Neural cell (in vitro differentiated cells): ENCODE measurements at regions not wholly inside any gene's neighbourhood (a gene's known extent, or its start where the extent isn't known, plus 50 kb on each side); places are given as distances from the start of the nearest gene placed in this dataset.

Experiments used
- H2AFZ ChIP-seq: fragments of 200-600, 300-800 bp; sonication (generic), shearing (Covaris generic); 2 replicates; pipeline ENCODE4 v1.6.0; 2014; ENCODE audit warnings: low read depth, mild to moderate bottlenecking, antibody characterized with exemption, low read length, moderate library complexity
- H3F3A ChIP-seq: fragments of 200-600 bp; shearing (Covaris generic); 2 replicates; pipeline ENCODE4 v1.6.1; 2016; ENCODE audit warnings: mild to moderate bottlenecking, moderate library complexity, mixed read lengths, antibody characterized with exemption, low read length; ENCODE audit not compliant: insufficient read depth, poor library complexity, severe bottlenecking
- H3K27ac ChIP-seq: fragments of 200-600, 300-800 bp; sonication (generic), shearing (Covaris generic); 2 replicates; pipeline ENCODE4 v1.5.1; 2014; ENCODE audit warnings: mild to moderate bottlenecking, low read length, moderate library complexity
- H3K27me3 ChIP-seq: fragments of 300-800, 200-600 bp; sonication (generic), shearing (Covaris generic); 2 replicates; pipeline ENCODE4 v1.6.0; 2014; ENCODE audit warnings: mild to moderate bottlenecking, low read depth, low read length, moderate library complexity; ENCODE audit not compliant: insufficient read depth
- H3K36me3 ChIP-seq: fragments of 300-800, 200-600 bp; sonication (generic), shearing (Covaris generic); 2 replicates; pipeline ENCODE4 v1.5.1; 2014; ENCODE audit warnings: mild to moderate bottlenecking, antibody characterized with exemption, low read length, moderate library complexity; ENCODE audit not compliant: insufficient read depth
- H3K4me2 ChIP-seq: fragments of 300-800, 200-600 bp; sonication (generic), shearing (Covaris generic); 2 replicates; pipeline ENCODE4 v1.6.0; 2014; ENCODE audit warnings: mild to moderate bottlenecking, low read length
- H3K4me3 ChIP-seq: fragments of 300-800, 200-600 bp; sonication (generic), shearing (Covaris generic); 2 replicates; pipeline ENCODE4 v1.5.1; 2014; ENCODE audit warnings: mild to moderate bottlenecking, low read length, moderate library complexity
- H3K79me2 ChIP-seq: fragments of 200-600 bp; shearing (Covaris generic); replicated peaks from 2 replicates; pipeline ENCODE4 v1.6.0; 2014; ENCODE audit warnings: mild to moderate bottlenecking, low read length, moderate library complexity; ENCODE audit not compliant: insufficient read depth
- H3K9ac ChIP-seq: fragments of 300-800, 200-600 bp; sonication (generic), shearing (Covaris generic); 2 replicates; pipeline ENCODE4 v1.6.1; 2016; ENCODE audit warnings: mild to moderate bottlenecking, low read length, mixed read lengths
- H3K9me2 ChIP-seq: fragments of 200-600 bp; shearing (Covaris generic); 2 replicates; pipeline ENCODE4 v1.6.1; 2016; ENCODE audit warnings: mild to moderate bottlenecking, low read length, mixed read lengths; ENCODE audit not compliant: insufficient read depth
- H3K9me3 ChIP-seq: fragments of 200-600, 300-800 bp; sonication (generic), shearing (Covaris generic); 2 replicates; pipeline ENCODE4 v1.6.1; 2016; ENCODE audit warnings: mild to moderate bottlenecking, mixed run types, low read length, moderate library complexity, mixed read lengths
- H4K20me1 ChIP-seq: fragments of 200-600 bp; shearing (Covaris generic); 2 replicates; pipeline ENCODE4 v1.6.1; 2016; ENCODE audit warnings: mild to moderate bottlenecking, mixed run types; ENCODE audit not compliant: insufficient read depth
- CTCF ChIP-seq: fragments of 450-650 bp; IDR thresholded peaks from 2 replicates; pipeline ENCODE4 v1.5.1; 2014; ENCODE audit warnings: antibody characterized with exemption, mild to moderate bottlenecking, moderate library complexity; ENCODE audit not compliant: poor library complexity, severe bottlenecking
- EP300 ChIP-seq: fragments of 450-650 bp; conservative IDR thresholded peaks from 2 replicates; pipeline ENCODE4 v1.6.1; 2014; ENCODE audit warnings: antibody characterized with exemption, mild to moderate bottlenecking, moderate library complexity; ENCODE audit not compliant: poor library complexity, severe bottlenecking
- EZH2 ChIP-seq: fragments of 200-600, 300-800 bp; shearing (Covaris generic), sonication (generic); IDR thresholded peaks from 2 replicates; pipeline ENCODE4 v1.6.1; 2014; ENCODE audit warnings: antibody characterized with exemption, low read length, borderline replicate concordance, mild to moderate bottlenecking; ENCODE audit not compliant: insufficient read depth, poor library complexity, severe bottlenecking
- MXI1 ChIP-seq: fragments of 450-650 bp; conservative IDR thresholded peaks from 2 replicates; pipeline ENCODE4 v1.6.1; 2014; ENCODE audit warnings: antibody characterized with exemption, mild to moderate bottlenecking; ENCODE audit not compliant: poor library complexity, severe bottlenecking
- POLR2AphosphoS5 ChIP-seq: IDR thresholded peaks from 2 replicates; pipeline ENCODE4 v1.6.1; 2012
- RAD21 ChIP-seq: fragments of 450-650 bp; conservative IDR thresholded peaks from 2 replicates; pipeline ENCODE4 v1.6.1; 2014; ENCODE audit warnings: antibody characterized with exemption, mild to moderate bottlenecking, moderate library complexity
- REST ChIP-seq: IDR thresholded peaks from 2 replicates; pipeline ENCODE4 v1.6.1; 2012; ENCODE audit warnings: borderline replicate concordance
- SMC3 ChIP-seq: fragments of 450-650 bp; conservative IDR thresholded peaks from 2 replicates; pipeline ENCODE4 v1.6.1; 2014; ENCODE audit warnings: antibody characterized with exemption, mild to moderate bottlenecking, moderate library complexity; ENCODE audit not compliant: poor library complexity
- TAF1 ChIP-seq: IDR thresholded peaks from 2 replicates; pipeline ENCODE4 v1.6.1; 2012; ENCODE audit warnings: low read depth

- no peak overlapping the region for H3K9ac ChIP-seq
- no peaks in the 10 kb centered on the region for H3K27me3 ChIP-seq
- TF ChIP-seq REST (no peak), SMC3 (no peak), EZH2 (no peak), EP300 (no peak), RAD21 (no peak), MXI1 (no peak), CTCF (no peak), POLR2AphosphoS5 (no peak), TAF1 (no peak)
- no peak overlapping the region for H3K4me3 ChIP-seq
- no peak overlapping the region for H2AFZ ChIP-seq
- no peaks in the 10 kb centered on the region for H4K20me1 ChIP-seq
- H3K4me2 ChIP-seq = no peak overlapping the region
- H3K9me2 ChIP-seq = no peaks in the 10 kb centered on the region
- H3K36me3 ChIP-seq = no peaks in the 10 kb centered on the region
- H3F3A ChIP-seq = no peaks in the 10 kb centered on the region
- no peak overlapping the region for H3K27ac ChIP-seq
- no peaks in the 10 kb centered on the region for H3K79me2 ChIP-seq
- H3K9me3 ChIP-seq = no peaks in the 10 kb centered on the region
Observed at GRCh38 chr18:70423120-70423519, 134.3 kb downstream of the SOCS6 start.

GRCh38 chr18:70422391-70422965 lies 133.6 kb downstream of the SOCS6 start:
- H3K27me3 ChIP-seq = no peaks in the 10 kb centered on the region
- no peak overlapping the region for H3K27ac ChIP-seq
- no peaks in the 10 kb centered on the region for H3K36me3 ChIP-seq
- H3F3A ChIP-seq = no peaks in the 10 kb centered on the region
- no peak for TF ChIP-seq MXI1
- no peak for TF ChIP-seq CTCF
- no peak for TF ChIP-seq POLR2AphosphoS5
- no peak for TF ChIP-seq TAF1
- no peak for TF ChIP-seq EZH2
- TF ChIP-seq SMC3 = no peak
- no peak for TF ChIP-seq EP300
- no peaks in the 10 kb centered on the region for H3K79me2 ChIP-seq
- no peak overlapping the region for H3K4me3 ChIP-seq
- no peaks in the 10 kb centered on the region for H3K9me3 ChIP-seq
- H3K4me2 ChIP-seq = no peak overlapping the region
- H2AFZ ChIP-seq = no peak overlapping the region
- no peaks in the 10 kb centered on the region for H3K9me2 ChIP-seq
- no peak overlapping the region for H3K9ac ChIP-seq
- no peaks in the 10 kb centered on the region for H4K20me1 ChIP-seq
